ENCODE measurements at regions not wholly inside any gene's neighbourhood (a gene's known extent, or its start where the extent isn't known, plus 50 kb on each side); places are given as distances from the start of the nearest gene placed in this dataset.
"Not testable (repeated sequence)": the region's sequence is repeated elsewhere in the genome, so short reads cannot be mapped to it uniquely, and the experiment has no call there.

DNA sequence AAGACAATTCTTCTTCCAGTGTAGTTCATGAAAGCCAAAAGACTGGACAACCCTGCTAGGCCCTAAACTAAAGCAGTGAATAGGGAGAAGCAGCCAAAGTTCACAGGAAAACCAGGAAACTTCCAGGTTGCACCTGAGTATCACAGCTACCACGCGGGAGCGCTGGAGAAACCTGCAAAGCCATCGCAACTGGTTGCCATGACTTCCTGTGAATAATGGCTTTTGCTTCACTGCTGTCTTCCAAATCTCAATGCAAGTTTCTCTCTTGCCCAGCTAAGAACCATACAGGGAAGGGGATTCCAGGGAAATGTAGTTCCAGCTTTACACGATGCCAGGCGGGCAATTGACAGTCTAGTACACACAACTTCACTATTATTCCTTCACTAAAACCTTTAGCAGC, 114.1 kb downstream of the GXYLT1 start:
- TF ChIP-seq, protein P1, sequence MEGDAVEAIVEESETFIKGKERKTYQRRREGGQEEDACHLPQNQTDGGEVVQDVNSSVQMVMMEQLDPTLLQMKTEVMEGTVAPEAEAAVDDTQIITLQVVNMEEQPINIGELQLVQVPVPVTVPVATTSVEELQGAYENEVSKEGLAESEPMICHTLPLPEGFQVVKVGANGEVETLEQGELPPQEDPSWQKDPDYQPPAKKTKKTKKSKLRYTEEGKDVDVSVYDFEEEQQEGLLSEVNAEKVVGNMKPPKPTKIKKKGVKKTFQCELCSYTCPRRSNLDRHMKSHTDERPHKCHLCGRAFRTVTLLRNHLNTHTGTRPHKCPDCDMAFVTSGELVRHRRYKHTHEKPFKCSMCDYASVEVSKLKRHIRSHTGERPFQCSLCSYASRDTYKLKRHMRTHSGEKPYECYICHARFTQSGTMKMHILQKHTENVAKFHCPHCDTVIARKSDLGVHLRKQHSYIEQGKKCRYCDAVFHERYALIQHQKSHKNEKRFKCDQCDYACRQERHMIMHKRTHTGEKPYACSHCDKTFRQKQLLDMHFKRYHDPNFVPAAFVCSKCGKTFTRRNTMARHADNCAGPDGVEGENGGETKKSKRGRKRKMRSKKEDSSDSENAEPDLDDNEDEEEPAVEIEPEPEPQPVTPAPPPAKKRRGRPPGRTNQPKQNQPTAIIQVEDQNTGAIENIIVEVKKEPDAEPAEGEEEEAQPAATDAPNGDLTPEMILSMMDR (IDR thresholded peaks at IDR 0.05) = no peak
- Mint-ChIP-seq H3K27me3 (ENCODE audit: low read depth) (no peaks in the 10 kb centered on the region), H3K4me1 (ENCODE audit: low read depth) (no peaks in the 10 kb centered on the region), H3K27ac (ENCODE audit: unreplicated experiment) (no peak overlapping the region), H3K9me3 (ENCODE audit: low read depth) (no peaks in the 10 kb centered on the region), H3K36me3 (ENCODE audit: low read depth) (no peaks in the 10 kb centered on the region), H3K4me3 (ENCODE audit: unreplicated experiment) (no peak overlapping the region)
- no peak for DNase-seq (ENCODE audit: low spot score)

DNA sequence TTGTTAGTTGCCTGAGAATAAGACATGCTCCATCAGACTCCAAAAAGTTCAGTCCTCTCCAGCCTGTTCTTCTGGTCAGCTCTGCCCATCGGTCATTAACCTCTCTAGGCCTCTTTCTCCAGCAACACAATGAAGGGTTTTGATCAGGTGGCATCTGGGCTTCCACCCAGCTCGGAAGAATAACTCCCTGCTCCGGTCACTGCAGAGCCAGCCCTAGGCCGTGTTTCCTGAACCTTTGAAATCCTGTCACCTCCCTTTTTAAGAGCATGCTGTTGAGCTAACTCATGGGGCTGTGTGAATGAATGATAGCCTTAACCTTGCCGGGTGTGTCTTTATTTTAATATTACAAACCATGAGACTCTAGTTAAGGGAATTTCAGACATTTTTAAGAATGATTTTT, 117.1 kb downstream of the GXYLT1 start:
- no peak for DNase-seq (ENCODE audit: low spot score)
- H3K9me3 Mint-ChIP-seq (ENCODE audit: low read depth) = no peaks in the 10 kb centered on the region
- TF ChIP-seq, protein P1 (IDR thresholded peaks at IDR 0.05) = no peak
- H3K27me3 Mint-ChIP-seq (ENCODE audit: low read depth) = no peaks in the 10 kb centered on the region
- no peak overlapping the region for H3K27ac Mint-ChIP-seq (ENCODE audit: unreplicated experiment)
- H3K36me3 Mint-ChIP-seq (ENCODE audit: low read depth) = no peaks in the 10 kb centered on the region
- peaks cover 11% of the 10 kb centered on the region for H3K4me1 Mint-ChIP-seq (ENCODE audit: low read depth)
- H3K4me3 Mint-ChIP-seq (ENCODE audit: unreplicated experiment) = no peak overlapping the region

DNA sequence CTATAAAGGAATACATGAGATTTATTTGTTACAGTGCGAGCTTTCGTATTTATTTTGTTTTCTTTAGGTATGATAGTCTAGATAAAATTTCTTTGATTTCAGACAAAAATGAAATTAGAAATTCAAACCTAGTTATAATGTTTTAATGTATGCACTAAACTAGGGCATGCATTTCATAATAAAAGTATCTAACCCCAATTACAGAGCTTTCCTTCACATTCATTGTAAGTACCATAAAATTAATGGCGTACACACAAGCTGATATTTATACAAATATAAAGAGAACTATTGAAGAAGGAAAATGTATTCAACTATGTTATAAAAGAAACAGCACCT, 120.2 kb downstream of the GXYLT1 start:
- Mint-ChIP-seq H3K27me3 (ENCODE audit: low read depth) (no peaks in the 10 kb centered on the region), H3K27ac (ENCODE audit: unreplicated experiment) (no peak overlapping the region), H3K4me3 (ENCODE audit: unreplicated experiment) (peak overlapping the region; percentile 66), H3K4me1 (ENCODE audit: low read depth) (peaks cover 14% of the 10 kb centered on the region), H3K9me3 (ENCODE audit: low read depth) (no peaks in the 10 kb centered on the region), H3K36me3 (ENCODE audit: low read depth) (no peaks in the 10 kb centered on the region)
- no peak for DNase-seq (ENCODE audit: low spot score)
- TF ChIP-seq, protein P1 (IDR thresholded peaks at IDR 0.05) = peak; percentile 47

DNA sequence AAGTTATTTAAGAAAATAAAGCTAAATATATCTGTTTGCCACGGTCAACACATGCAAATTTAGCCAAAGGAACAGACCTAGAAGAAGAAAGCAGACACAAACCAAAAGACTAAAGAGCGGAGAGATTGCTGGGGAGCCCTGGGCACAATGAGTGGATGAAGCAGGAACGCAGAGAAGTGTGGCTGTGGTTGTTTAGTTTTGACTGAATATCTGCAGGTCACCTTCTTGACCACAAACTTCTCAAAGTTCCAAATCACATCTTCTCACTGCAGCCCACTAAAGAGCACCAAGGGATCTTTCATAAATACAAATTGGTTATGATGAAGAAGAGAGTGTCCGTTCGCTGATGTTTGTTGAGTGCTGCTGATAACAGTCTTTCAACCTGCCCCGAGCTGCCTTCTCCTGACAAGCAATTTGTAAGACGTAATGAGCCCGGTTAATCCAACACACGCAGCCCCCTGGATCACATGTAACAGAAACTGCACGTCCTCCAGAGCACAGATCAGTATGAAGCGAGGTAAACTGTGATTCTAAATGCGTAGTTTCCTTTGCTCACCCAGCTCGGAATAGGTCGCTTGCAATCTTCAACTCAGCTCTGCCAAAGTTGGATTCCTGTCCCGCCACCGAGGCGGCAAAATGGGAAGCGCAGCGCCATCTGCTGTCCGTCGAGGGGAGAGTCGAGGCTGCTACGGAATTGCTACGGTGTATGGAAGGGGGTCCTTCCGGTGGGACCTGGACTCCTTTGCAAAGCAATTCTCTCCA, 120.8 kb downstream of the GXYLT1 start:
- DNase-seq (ENCODE audit: low spot score) = no peak
- no peak overlapping the region for H3K27ac Mint-ChIP-seq (ENCODE audit: unreplicated experiment)
- no peaks in the 10 kb centered on the region for H3K9me3 Mint-ChIP-seq (ENCODE audit: low read depth)
- no peaks in the 10 kb centered on the region for H3K27me3 Mint-ChIP-seq (ENCODE audit: low read depth)
- TF ChIP-seq, protein P1 (IDR thresholded peaks at IDR 0.05) = peak; percentile 100
- H3K4me1 Mint-ChIP-seq (ENCODE audit: low read depth) = peaks cover 14% of the 10 kb centered on the region
- H3K36me3 Mint-ChIP-seq (ENCODE audit: low read depth) = no peaks in the 10 kb centered on the region
- H3K4me3 Mint-ChIP-seq (ENCODE audit: unreplicated experiment) = peak overlapping the region; percentile 66

DNA sequence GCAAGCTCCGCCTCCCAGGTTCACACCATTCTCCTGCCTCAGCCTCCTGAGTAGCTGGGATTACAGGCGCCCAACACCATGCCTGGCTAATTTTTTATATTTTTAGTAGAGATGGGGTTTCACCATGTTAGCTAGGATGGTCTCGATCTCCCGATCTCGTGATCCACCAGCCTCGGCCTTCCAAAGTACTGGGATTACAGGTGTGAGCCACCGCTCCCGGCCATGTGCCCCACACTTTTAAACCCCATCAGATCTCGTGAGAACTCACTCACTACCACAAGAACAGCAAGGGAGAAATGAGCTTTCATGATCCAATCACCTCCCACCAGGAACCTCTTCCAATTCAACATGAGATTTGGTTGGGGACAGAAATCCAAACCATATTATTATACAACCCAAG, 122.7 kb downstream of the GXYLT1 start:
- H3K4me3 Mint-ChIP-seq (ENCODE audit: unreplicated experiment); H3K9me3 Mint-ChIP-seq (ENCODE audit: low read depth); DNase-seq (ENCODE audit: low spot score); H3K36me3 Mint-ChIP-seq (ENCODE audit: low read depth); H3K27ac Mint-ChIP-seq (ENCODE audit: unreplicated experiment); H3K27me3 Mint-ChIP-seq (ENCODE audit: low read depth): not testable (repeated sequence)
- peaks cover 14% of the 10 kb centered on the region for H3K4me1 Mint-ChIP-seq (ENCODE audit: low read depth)

DNA sequence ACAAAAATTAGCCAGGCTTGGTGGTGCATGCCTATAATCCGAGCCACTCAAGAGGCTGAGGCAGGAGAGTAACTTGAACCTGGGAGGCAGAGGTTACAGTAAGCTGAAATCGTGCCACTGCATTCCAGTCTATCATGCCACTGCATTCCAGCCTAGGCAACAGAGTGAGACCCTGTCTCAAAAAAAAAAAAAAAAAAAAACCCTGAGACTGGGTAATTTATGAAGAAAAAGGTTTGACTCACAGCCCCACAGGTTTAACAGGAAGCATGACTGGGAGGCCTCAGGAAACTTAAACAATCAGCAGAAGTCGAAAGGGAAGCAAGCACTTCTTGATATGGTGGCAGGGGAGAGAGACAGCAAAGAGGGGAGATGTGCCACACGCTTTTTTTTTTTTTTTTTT, 123.2 kb downstream of the GXYLT1 start:
- peaks cover 14% of the 10 kb centered on the region for H3K4me1 Mint-ChIP-seq (ENCODE audit: low read depth)
- DNase-seq (ENCODE audit: low spot score) = no peak
- H3K27me3 Mint-ChIP-seq (ENCODE audit: low read depth) = no peaks in the 10 kb centered on the region
- H3K9me3 Mint-ChIP-seq (ENCODE audit: low read depth) = no peaks in the 10 kb centered on the region
- H3K27ac Mint-ChIP-seq (ENCODE audit: unreplicated experiment) = no peak overlapping the region
- H3K36me3 Mint-ChIP-seq (ENCODE audit: low read depth) = no peaks in the 10 kb centered on the region
- TF ChIP-seq, protein P1 (IDR thresholded peaks at IDR 0.05) = no peak
- H3K4me3 Mint-ChIP-seq (ENCODE audit: unreplicated experiment) = no peak overlapping the region

Measured in chondrocyte (in vitro differentiated cells).